ENCODE measurements at regions not wholly inside any gene's neighbourhood (a gene's known extent, or its start where the extent isn't known, plus 50 kb on each side); places are given as distances from the start of the nearest gene placed in this dataset.

GRCh38 chr13:107422421-107422820 is 792.9 kb downstream of the LIG4 start:
- TF ChIP-seq CTCF (conservative IDR thresholded peaks at IDR 0.05) = no peak
- TF ChIP-seq EZH2 (IDR thresholded peaks at IDR 0.05; ENCODE audit: low read depth) = no peak
